ENCODE measurements at regions not wholly inside any gene's neighbourhood (a gene's known extent, or its start where the extent isn't known, plus 50 kb on each side); places are given as distances from the start of the nearest gene placed in this dataset.

- Mint-ChIP-seq H3K4me3 (no peak overlapping the region), H3K27ac (no peak overlapping the region), H3K27me3 (peaks cover 75% of the 10 kb centered on the region), H3K9me3 (ENCODE audit: insufficient read depth) (no peaks in the 10 kb centered on the region), H3K4me1 (no peaks in the 10 kb centered on the region)
- H3K4me1 ChIP-seq (ENCODE audit: control insufficient read depth in 2 of 2, insufficient read depth in 2 of 2, low read length in 2 of 2), result no peaks in the 10 kb centered on the region
- H3K9me3 ChIP-seq (ENCODE audit: control extremely low read depth in 1 of 3, control insufficient read depth in 2 of 3, insufficient read depth in 1 of 3, low read length in 2 of 3), result no peaks in the 10 kb centered on the region
- POLR2A ChIA-PET, result no interaction called here
- no peak overlapping the region for H2AFZ ChIP-seq (ENCODE audit: insufficient read depth, low read depth, low read length, poor library complexity, severe bottlenecking)
- CTCF ChIA-PET, result no interaction called here
- no peak overlapping the region for H3K9ac ChIP-seq (ENCODE audit: low read length)
- no peaks in the 10 kb centered on the region for H3K79me2 ChIP-seq (ENCODE audit: control insufficient read depth, insufficient read depth, low read length)
- intact Hi-C loops (cut with micrococcal nuclease), result no loop called here
- no peaks in the 10 kb centered on the region for H3K36me3 ChIP-seq (replicated peaks in 1 of 2; ENCODE audit: control extremely low read depth in 1 of 2, control insufficient read depth in 1 of 2, extremely low read depth in 1 of 2, insufficient read depth in 2 of 2, low read length in 1 of 2)
- H3K4me2 ChIP-seq (replicated peaks; ENCODE audit: low read depth, low read length, poor library complexity, severe bottlenecking), result no peak overlapping the region
- H3K27ac ChIP-seq (ENCODE audit: low read length in 2 of 2), result no peak overlapping the region
- H4K20me1 ChIP-seq (ENCODE audit: control insufficient read depth, insufficient read depth, low read length, poor library complexity, severe bottlenecking), result no peaks in the 10 kb centered on the region
- WGBS (ENCODE audit: insufficient coverage), result no CpG with 5 or more reads among the region's 6 CpGs
- DNase-seq (no peak), ATAC-seq (ENCODE audit: low read depth) (no peak)
- TF ChIP-seq EZH2 (IDR thresholded peaks at IDR 0.05; ENCODE audit: borderline replicate concordance, insufficient read depth, low read depth, low read length, poor library complexity, severe bottlenecking) (no peak), CTCF (IDR thresholded peaks at IDR 0.05) (no peak)
- H3K4me3 ChIP-seq (ENCODE audit: control extremely low read depth in 1 of 5, extremely low read depth in 1 of 5, insufficient read depth in 1 of 5, low read depth in 2 of 5, low read length in 4 of 5), result no peak overlapping the region
- peaks cover 0 to 14% (median 2%) of the 10 kb centered on the region in 4 experiments for H3K27me3 ChIP-seq (replicated peaks in 1 of 4; ENCODE audit: control extremely low read depth in 1 of 4, control insufficient read depth in 3 of 4, insufficient read depth in 4 of 4, low read length in 3 of 4)
These were observed 160.2 kb upstream of the LHX1 start for GRCh38 chr17:36777118-36777517.

- H2AFZ ChIP-seq (ENCODE audit: insufficient read depth, low read depth, low read length, poor library complexity, severe bottlenecking), result no peak overlapping the region
- no peak for DNase-seq
- H3K36me3 ChIP-seq (replicated peaks in 1 of 2; ENCODE audit: control extremely low read depth in 1 of 2, control insufficient read depth in 1 of 2, extremely low read depth in 1 of 2, insufficient read depth in 2 of 2, low read length in 1 of 2), result no peaks in the 10 kb centered on the region
- no peak overlapping the region for H3K4me3 ChIP-seq (ENCODE audit: control extremely low read depth in 1 of 5, extremely low read depth in 1 of 5, insufficient read depth in 1 of 5, low read depth in 2 of 5, low read length in 4 of 5)
- ATAC-seq (ENCODE audit: low read depth), result no peak
- no peaks in the 10 kb centered on the region for H4K20me1 ChIP-seq (ENCODE audit: control insufficient read depth, insufficient read depth, low read length, poor library complexity, severe bottlenecking)
- Mint-ChIP-seq H3K9me3 (ENCODE audit: insufficient read depth) (no peaks in the 10 kb centered on the region), H3K27ac (no peak overlapping the region), H3K4me1 (no peaks in the 10 kb centered on the region), H3K27me3 (peaks cover 66% of the 10 kb centered on the region), H3K4me3 (no peak overlapping the region)
- H3K27me3 ChIP-seq (replicated peaks in 1 of 4; ENCODE audit: control extremely low read depth in 1 of 4, control insufficient read depth in 3 of 4, insufficient read depth in 4 of 4, low read length in 3 of 4), result peaks cover 0 to 23% (median 2%) of the 10 kb centered on the region in 4 experiments
- 61% methylated on average over 8 of the region's 8 CpGs for WGBS (ENCODE audit: insufficient coverage)
- no peaks in the 10 kb centered on the region for H3K79me2 ChIP-seq (ENCODE audit: control insufficient read depth, insufficient read depth, low read length)
- no peak overlapping the region for H3K27ac ChIP-seq (ENCODE audit: low read length in 2 of 2)
- CTCF ChIA-PET, result no interaction called here
- intact Hi-C loops (cut with micrococcal nuclease), result no loop called here
- TF ChIP-seq CTCF (IDR thresholded peaks at IDR 0.05) (no peak), EZH2 (IDR thresholded peaks at IDR 0.05; ENCODE audit: borderline replicate concordance, insufficient read depth, low read depth, low read length, poor library complexity, severe bottlenecking) (no peak)
- H3K9me3 ChIP-seq (ENCODE audit: control extremely low read depth in 1 of 3, control insufficient read depth in 2 of 3, insufficient read depth in 1 of 3, low read length in 2 of 3), result no peaks in the 10 kb centered on the region
- no peak overlapping the region for H3K4me2 ChIP-seq (replicated peaks; ENCODE audit: low read depth, low read length, poor library complexity, severe bottlenecking)
- POLR2A ChIA-PET, result no interaction called here
- no peaks in the 10 kb centered on the region for H3K4me1 ChIP-seq (ENCODE audit: control insufficient read depth in 2 of 2, insufficient read depth in 2 of 2, low read length in 2 of 2)
- H3K9ac ChIP-seq (ENCODE audit: low read length), result no peak overlapping the region
These were observed 158.8 kb upstream of the LHX1 start for GRCh38 chr17:36778448-36778847.

Measured in B cell (primary cell).